ENCODE measurements at regions not wholly inside any gene's neighbourhood (a gene's known extent, or its start where the extent isn't known, plus 50 kb on each side); places are given as distances from the start of the nearest gene placed in this dataset.

DNA sequence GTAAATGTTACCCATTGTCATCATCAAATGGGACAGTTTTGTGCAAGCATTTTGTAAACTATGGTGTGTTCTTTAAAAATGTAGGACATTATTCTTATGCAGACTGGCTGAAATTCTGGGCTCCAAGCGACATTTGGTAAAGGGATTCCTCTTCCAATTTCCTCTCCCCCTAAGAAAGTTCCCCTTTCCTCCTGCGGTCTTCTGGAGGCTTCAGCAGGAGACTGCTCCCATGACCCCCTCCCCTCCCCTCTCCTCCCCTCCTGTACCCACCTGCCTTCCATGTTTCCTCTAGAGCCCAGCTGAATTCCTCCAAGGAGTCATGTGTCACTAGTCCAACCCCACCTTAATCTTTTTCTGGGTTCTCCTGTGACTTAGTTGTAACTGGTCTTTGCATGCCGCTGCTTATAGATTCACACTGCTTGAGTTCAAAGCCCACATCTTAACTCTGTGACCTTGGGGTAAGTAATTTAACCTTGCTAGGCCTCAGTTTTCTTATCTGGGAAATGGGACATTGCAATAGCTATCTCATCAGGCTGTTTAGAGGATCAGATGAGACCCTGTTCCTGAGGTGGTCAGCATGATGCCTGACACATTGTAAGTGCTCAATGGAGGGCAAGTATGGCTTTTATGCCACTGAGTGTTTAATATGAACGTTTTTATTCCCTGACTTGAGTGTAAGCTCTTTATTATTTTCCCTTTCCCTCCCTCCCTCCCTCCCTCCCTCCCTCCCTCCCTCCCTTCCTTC lies 69.9 kb upstream of the WDR26 start:
- no peak for TF ChIP-seq CTCF (IDR thresholded peaks at IDR 0.05)
- TF ChIP-seq POLR2A (IDR thresholded peaks at IDR 0.05) = no peak
